GM18858 (cell line): ENCODE measurements at regions not wholly inside any gene's neighbourhood (a gene's known extent, or its start where the extent isn't known, plus 50 kb on each side); places are given as distances from the start of the nearest gene placed in this dataset.

ENCODE experiments used
- ATAC-seq: cut with Tn5 transposase; IDR thresholded peaks from one replicate; pipeline ENCODE4 v1.9.1; 2021; ENCODE audit not compliant: unreplicated experiment

DNA sequence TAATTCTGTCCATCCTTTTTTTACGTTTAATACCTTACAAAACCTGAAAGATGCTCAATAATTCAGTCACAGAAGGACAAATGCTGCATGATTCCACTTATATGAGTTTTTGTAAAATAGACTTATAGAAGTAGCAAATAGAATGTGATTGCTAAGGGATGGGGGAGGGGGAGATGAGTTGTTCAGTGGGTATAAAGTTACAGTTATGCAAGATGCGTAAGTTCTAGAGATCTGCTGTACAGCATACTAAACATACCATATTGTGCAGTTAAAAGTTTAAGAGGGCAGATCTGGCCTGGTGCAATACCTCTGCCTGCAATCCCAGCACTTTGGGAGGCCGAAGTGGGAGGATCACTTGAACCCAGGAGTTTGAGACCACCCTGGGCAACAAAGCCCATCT lies 78.8 kb downstream of the TET3 start:
- no peak for ATAC-seq

- no peak for ATAC-seq
These were observed 80.7 kb downstream of the TET3 start for GRCh38 chr2:74065456-74065855.

GRCh38 chr2:74066491-74067203 lies 81.1 kb downstream of the BOLA3 start:
- ATAC-seq, result no peak

DNA sequence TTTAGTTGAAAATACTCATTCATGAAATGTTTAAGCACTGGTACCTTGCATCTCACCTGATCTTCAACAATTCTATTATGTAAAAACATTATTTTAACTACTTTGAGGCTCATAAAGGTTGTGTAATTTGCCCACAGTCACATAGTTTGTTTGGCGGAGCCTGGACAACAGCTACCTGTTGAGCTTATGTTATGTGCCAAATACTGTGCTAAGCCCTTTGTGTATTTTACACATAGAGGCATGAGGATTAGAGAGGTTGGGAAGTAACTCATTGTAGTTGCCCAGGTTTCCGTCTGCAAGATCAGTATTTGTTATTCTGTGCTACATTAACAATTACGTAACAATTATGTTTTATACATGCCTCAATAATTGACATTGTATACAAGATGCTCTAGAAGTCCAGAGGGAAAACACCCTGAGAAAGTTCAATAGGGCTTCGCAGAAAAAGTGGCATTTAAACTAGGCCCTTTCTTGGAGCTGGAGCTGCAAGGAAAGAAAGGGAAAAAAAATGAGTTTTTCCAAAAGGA lies 80.4 kb downstream of the BOLA3 start:
- ATAC-seq, result no peak

GRCh38 chr2:74070991-74071390 lies 76.7 kb downstream of the BOLA3 start:
- ATAC-seq, result no peak

- no peak for ATAC-seq
These were observed 76.3 kb downstream of the BOLA3 start for GRCh38 chr2:74071426-74071825.

DNA sequence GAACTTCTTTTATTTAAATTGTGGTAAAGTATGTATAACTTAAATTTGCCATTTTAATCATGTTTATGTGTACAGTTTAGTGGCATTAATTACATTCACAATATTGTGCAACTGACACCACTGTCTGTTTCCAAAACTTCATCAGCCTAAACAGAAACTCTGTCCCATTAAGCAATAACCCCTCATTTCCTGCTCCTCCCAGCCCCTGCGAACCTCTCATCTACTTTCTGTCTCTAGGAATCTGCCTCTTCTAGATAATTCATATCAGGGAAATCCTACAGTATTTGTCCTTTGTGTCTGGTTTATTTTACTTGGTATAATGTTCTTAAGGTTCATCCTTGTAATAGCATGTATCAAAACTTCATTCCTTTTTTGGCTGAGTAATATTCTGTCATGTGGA lies 75.1 kb downstream of the BOLA3 start:
- ATAC-seq, result no peak

GRCh38 chr2:74074487-74074886 lies 73.2 kb downstream of the BOLA3 start:
- ATAC-seq, result no peak

- ATAC-seq, result no peak
These were observed 71.6 kb downstream of the BOLA3 start for GRCh38 chr2:74076074-74076470.

GRCh38 chr2:74077636-74078035 lies 70.1 kb downstream of the BOLA3 start:
- no peak for ATAC-seq

DNA sequence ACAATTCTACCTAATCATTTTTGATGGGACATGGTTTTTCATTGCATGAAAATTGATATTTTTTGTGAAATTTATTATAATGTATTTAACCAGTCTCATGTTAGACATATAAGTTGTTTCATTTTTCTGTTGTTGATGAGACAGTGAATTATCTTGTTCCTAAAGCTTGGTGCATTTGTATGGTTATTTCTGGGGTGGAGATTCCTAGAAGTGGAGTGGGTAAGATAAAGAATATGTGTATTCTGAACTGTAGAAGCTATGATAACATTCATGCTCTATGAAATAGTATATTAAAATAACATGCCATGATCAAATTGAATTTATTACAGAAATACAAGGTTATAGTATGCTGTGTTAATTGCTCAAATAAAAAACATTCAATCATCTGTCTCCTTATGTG lies 69.2 kb downstream of the BOLA3 start:
- ATAC-seq, result no peak

- ATAC-seq, result peak; percentile 66
These were observed 68.0 kb downstream of the BOLA3 start for GRCh38 chr2:74079522-74080341.

DNA sequence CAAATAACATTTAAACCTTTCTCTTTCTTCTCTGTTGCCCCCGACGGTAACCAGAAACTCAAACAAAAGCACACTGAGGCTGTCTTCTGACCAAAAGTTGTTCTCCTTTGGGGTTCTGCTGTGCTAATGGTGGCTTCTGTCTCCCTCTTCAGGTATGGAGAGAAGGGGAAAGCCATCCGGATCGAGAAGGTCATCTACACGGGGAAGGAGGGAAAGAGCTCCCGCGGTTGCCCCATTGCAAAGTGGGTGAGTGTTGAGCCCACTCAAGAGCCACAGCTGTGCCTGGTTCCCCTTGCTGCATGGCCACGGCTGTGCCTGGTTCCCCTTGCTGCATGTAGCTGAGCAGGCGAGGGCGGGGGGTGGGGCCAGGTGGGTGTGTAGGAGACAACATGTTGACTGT lies 67.4 kb downstream of the BOLA3 start:
- ATAC-seq, result no peak

DNA sequence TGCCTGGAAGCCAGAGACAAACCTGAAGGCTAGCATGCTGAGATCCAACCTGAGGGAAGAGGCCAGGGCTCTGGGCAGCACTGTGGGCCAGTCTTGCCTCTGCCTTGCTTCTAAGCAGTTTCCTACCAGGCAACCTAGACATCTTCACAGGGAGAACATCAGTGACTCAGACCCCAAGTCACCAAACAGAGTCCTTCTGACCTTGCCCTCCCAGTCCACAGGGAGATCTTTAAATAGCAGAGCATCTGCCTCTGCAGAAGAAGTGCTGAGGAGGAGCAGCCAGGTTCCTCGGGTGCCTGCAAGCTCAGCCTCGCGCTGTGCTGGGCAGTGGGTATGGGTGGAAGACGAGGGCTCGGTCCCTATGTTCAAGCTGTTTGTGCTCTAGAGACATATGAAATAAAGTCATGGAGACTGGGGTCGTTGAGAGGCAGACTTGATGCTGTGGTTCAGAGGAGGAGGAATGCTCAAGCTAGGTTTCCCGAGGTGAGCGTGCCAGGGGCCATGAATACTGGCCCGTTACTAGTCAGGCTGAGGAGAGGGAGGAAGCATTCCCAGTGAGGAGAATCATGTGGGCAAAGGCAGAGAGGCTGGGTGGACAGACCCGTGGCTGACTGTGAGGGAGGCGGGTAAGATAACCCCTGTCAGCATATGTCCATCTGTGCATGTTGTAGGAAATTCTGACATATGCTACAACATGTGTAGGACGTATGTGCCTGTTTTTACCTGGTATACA lies 66.5 kb downstream of the BOLA3 start:
- no peak for ATAC-seq

GRCh38 chr2:74081763-74082110 lies 66.0 kb downstream of the BOLA3 start:
- no peak for ATAC-seq

DNA sequence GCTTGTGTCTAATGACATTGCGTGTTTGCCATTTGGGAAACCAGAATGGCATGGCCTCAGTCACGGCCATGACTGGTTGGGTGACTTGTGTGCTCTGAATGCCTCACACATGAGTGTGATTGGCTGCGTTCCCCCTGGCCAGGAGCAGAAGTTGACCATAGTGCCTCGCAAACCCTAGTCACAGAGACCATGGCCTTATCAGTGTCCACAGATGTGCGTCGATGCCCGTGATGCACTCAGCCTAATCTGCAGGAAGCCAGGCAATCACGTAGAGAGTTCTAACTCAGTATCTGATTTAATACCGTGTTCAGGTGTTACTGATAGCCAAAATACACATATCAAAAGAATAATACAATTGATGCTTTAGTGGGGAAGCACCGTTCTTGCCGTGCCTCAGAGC lies 64.0 kb downstream of the BOLA3 start:
- ATAC-seq, result no peak
